Keratinocyte (primary cell): ENCODE measurements at regions not wholly inside any gene's neighbourhood (a gene's known extent, or its start where the extent isn't known, plus 50 kb on each side); places are given as distances from the start of the nearest gene placed in this dataset.

Experiments
- DNase-seq: peaks from one replicate; pipeline ENCODE4 v3.0.0-alpha.2; 2011; ENCODE audit warnings: low read depth, missing footprints, low spot score
- FAIRE-seq: peaks from 2 replicates; lab custom pipeline; 2011; peaks lifted over from hg19 to GRCh38; lab: Jason Lieb, UNC
- H2AFZ ChIP-seq: 2 replicates; pipeline ENCODE4 v1.6.0; 2012; ENCODE audit warnings: low read length, control low read depth, inconsistent platforms; ENCODE audit not compliant: control insufficient read depth
- H3K27ac ChIP-seq: 2 replicates; pipeline ENCODE4 v1.5.1; 2011; ENCODE audit warnings: low read length; ENCODE audit not compliant: control insufficient read depth, insufficient read depth
- H3K27me3 ChIP-seq: 3 replicates; pipeline ENCODE4 v1.6.0; 2011; ENCODE audit warnings: low read length; ENCODE audit not compliant: control insufficient read depth, insufficient read depth; ENCODE audit errors: extremely low read depth
- H3K36me3 ChIP-seq, 2 experiments: 2 replicates in 1 of 2; 3 replicates in 1 of 2; pipeline ENCODE4 v1.5.1; 2011; ENCODE audit warnings: low read length in 2 of 2, mild to moderate bottlenecking in 1 of 2; ENCODE audit not compliant: control insufficient read depth in 2 of 2, insufficient read depth in 2 of 2; ENCODE audit errors: extremely low read depth in 1 of 2
- H3K4me1 ChIP-seq: 3 replicates; pipeline ENCODE4 v1.5.1; 2011; ENCODE audit warnings: low read length; ENCODE audit not compliant: control insufficient read depth, insufficient read depth; ENCODE audit errors: extremely low read depth
- H3K4me2 ChIP-seq: 3 replicates; pipeline ENCODE4 v1.6.0; 2011; ENCODE audit warnings: low read depth, low read length; ENCODE audit not compliant: control insufficient read depth, insufficient read depth; ENCODE audit errors: extremely low read depth
- H3K4me3 ChIP-seq, 3 experiments: fragments of 200-600 bp in 1 of 3; sonication (generic) in 1 of 3; 2 replicates in 2 of 3; 3 replicates in 1 of 3; pipeline ENCODE4 v1.5.1; 2011 to 2016; ENCODE audit warnings: low read length in 3 of 3, mild to moderate bottlenecking in 3 of 3, control low read depth in 2 of 3, inconsistent platforms in 1 of 3, low read depth in 1 of 3, mixed read lengths in 1 of 3, mixed run types in 1 of 3, moderate library complexity in 1 of 3; ENCODE audit not compliant: control insufficient read depth in 2 of 3, insufficient read depth in 2 of 3; ENCODE audit errors: extremely low read depth in 1 of 3
- H3K79me2 ChIP-seq: 2 replicates; pipeline ENCODE4 v1.6.0; 2012; ENCODE audit warnings: low read length; ENCODE audit not compliant: control insufficient read depth, insufficient read depth
- H3K9ac ChIP-seq: 3 replicates; pipeline ENCODE4 v1.6.0; 2011; ENCODE audit warnings: low read length; ENCODE audit not compliant: control insufficient read depth, insufficient read depth; ENCODE audit errors: extremely low read depth
- H3K9me1 ChIP-seq: 3 replicates; pipeline ENCODE4 v1.6.0; 2011; ENCODE audit warnings: low read length; ENCODE audit not compliant: control insufficient read depth, insufficient read depth; ENCODE audit errors: extremely low read depth
- H3K9me3 ChIP-seq: 2 replicates; pipeline ENCODE4 v1.5.1; 2012; ENCODE audit warnings: low read depth, low read length; ENCODE audit not compliant: control insufficient read depth
- H4K20me1 ChIP-seq: 3 replicates; pipeline ENCODE4 v1.6.0; 2011; ENCODE audit warnings: low read length; ENCODE audit not compliant: control insufficient read depth, insufficient read depth; ENCODE audit errors: extremely low read depth
- EZH2 ChIP-seq: IDR thresholded peaks from one replicate; pipeline ENCODE4 v1.6.1; 2012; ENCODE audit warnings: inconsistent platforms, mild to moderate bottlenecking, low read length, moderate library complexity
- dilution Hi-C: fragments of 300-500 bp; cut with MboI; formaldehyde crosslinking; loops from one replicate; pipeline ENCODE4 v1.7.0; 2020; ENCODE audit warnings: low sequenced_read_pairs; ENCODE audit not compliant: extremely low pct_ligation_motif_present
- TF ChIP-seq, protein P1 (sequence below), 3 experiments: IDR thresholded peaks in 1 of 3; conservative IDR thresholded peaks in 1 of 3; optimal IDR thresholded peaks in 1 of 3; 2 replicates in 2 of 3; 3 replicates in 1 of 3; pipeline versions ENCODE3 to v1.5.1; 2011; ENCODE audit warnings: low read length in 3 of 3, mild to moderate bottlenecking in 3 of 3, moderate library complexity in 2 of 3, control low read depth in 1 of 3, inconsistent platforms in 1 of 3; ENCODE audit not compliant: insufficient read depth in 2 of 3; ENCODE audit errors: extremely low read depth in 1 of 3

DNA sequence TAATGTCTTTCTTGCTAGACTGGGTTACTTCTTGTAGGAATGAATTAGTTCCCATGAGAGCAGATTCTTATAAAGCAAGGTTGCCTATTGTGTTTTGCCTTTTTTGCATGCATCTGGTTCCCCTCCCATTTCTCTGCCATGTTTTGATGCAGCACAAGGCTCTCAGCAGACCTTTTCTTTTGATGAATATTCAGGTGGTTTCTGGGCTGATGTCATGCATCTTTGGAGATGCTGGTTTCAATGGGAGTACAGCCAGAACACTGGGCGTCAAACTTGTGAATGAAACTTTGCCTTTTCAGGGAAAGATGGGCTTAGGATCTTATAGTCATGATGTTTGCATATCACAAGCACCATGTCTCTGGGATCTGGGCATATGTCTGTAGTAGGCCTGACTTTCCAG is 111.7 kb upstream of the CCL2 start:
- DNase-seq: no peak
- no peak overlapping the region for H2AFZ ChIP-seq
- no peak overlapping the region for H3K9ac ChIP-seq
- no peak overlapping the region for H3K4me2 ChIP-seq
- H3K9me1 ChIP-seq: no peaks in the 10 kb centered on the region
- no peaks in the 10 kb centered on the region for H3K79me2 ChIP-seq
- no peaks in the 10 kb centered on the region for H3K9me3 ChIP-seq
- no peaks in the 10 kb centered on the region for H4K20me1 ChIP-seq
- H3K4me1 ChIP-seq: no peaks in the 10 kb centered on the region
- dilution Hi-C loops: loop anchor here (25.0 kb wide), 2 partner anchors 181 to 356 kb away; no protein-coding TSS in a partner anchor
- no peak overlapping the region for H3K4me3 ChIP-seq
- no peak overlapping the region for H3K27ac ChIP-seq
- no peak for TF ChIP-seq EZH2
- TF ChIP-seq, protein P1, sequence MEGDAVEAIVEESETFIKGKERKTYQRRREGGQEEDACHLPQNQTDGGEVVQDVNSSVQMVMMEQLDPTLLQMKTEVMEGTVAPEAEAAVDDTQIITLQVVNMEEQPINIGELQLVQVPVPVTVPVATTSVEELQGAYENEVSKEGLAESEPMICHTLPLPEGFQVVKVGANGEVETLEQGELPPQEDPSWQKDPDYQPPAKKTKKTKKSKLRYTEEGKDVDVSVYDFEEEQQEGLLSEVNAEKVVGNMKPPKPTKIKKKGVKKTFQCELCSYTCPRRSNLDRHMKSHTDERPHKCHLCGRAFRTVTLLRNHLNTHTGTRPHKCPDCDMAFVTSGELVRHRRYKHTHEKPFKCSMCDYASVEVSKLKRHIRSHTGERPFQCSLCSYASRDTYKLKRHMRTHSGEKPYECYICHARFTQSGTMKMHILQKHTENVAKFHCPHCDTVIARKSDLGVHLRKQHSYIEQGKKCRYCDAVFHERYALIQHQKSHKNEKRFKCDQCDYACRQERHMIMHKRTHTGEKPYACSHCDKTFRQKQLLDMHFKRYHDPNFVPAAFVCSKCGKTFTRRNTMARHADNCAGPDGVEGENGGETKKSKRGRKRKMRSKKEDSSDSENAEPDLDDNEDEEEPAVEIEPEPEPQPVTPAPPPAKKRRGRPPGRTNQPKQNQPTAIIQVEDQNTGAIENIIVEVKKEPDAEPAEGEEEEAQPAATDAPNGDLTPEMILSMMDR (optimal IDR thresholded peaks at IDR 0.05 in 1 of 3, IDR thresholded peaks at IDR 0.05 in 1 of 3, conservative IDR thresholded peaks at IDR 0.05 in 1 of 3; ENCODE audit: extremely low read depth in 1 of 3, insufficient read depth in 2 of 3, low read length in 3 of 3): no peak
- no peaks in the 10 kb centered on the region for H3K36me3 ChIP-seq
- no peaks in the 10 kb centered on the region for H3K27me3 ChIP-seq
- FAIRE-seq: no peak

- DNase-seq: peak; percentile 13
- FAIRE-seq: peak; percentile 17
- Histone ChIP-seq H2AFZ (no peak overlapping the region), H3K9me1 (no peaks in the 10 kb centered on the region), H3K27me3 (no peaks in the 10 kb centered on the region), H3K4me3 (no peak overlapping the region), H3K27ac (no peak overlapping the region), H3K4me2 (no peak overlapping the region), H3K36me3 (no peaks in the 10 kb centered on the region), H3K9ac (no peak overlapping the region), H4K20me1 (no peaks in the 10 kb centered on the region), H3K79me2 (no peaks in the 10 kb centered on the region), H3K4me1 (no peaks in the 10 kb centered on the region), H3K9me3 (no peaks in the 10 kb centered on the region)
- dilution Hi-C loops: loop anchor here (25.0 kb wide), 2 partner anchors 184 to 359 kb away; no protein-coding TSS in a partner anchor
- TF ChIP-seq, protein P1 (optimal IDR thresholded peaks at IDR 0.05 in 1 of 3, IDR thresholded peaks at IDR 0.05 in 1 of 3, conservative IDR thresholded peaks at IDR 0.05 in 1 of 3; ENCODE audit: extremely low read depth in 1 of 3, insufficient read depth in 2 of 3, low read length in 3 of 3): peak; percentile 88 to 93 (median 88)
- TF ChIP-seq EZH2: no peak
Observed at GRCh38 chr17:34146440-34147043, 108.5 kb upstream of the CCL2 start.
